ENCODE measurements at regions not wholly inside any gene's neighbourhood (a gene's known extent, or its start where the extent isn't known, plus 50 kb on each side); places are given as distances from the start of the nearest gene placed in this dataset.

GRCh38 chr13:66208589-66208988 is 1021.5 kb downstream of the PCDH9 start:
- H3K4me3 ChIP-seq (replicated peaks in 1 of 3; ENCODE audit: insufficient read depth in 1 of 3, low read depth in 1 of 3, low read length in 3 of 3) = no peak overlapping the region
- no peaks in the 10 kb centered on the region for H3K27me3 ChIP-seq (ENCODE audit: control insufficient read depth in 2 of 2, insufficient read depth in 2 of 2, low read length in 2 of 2)
- H3K27ac ChIP-seq (ENCODE audit: insufficient read depth, low read depth, low read length) = no peak overlapping the region
- no peak for FAIRE-seq
- intact Hi-C loops (cut with micrococcal nuclease) (no loop called here), dilution Hi-C loops (cut with MboI; ENCODE audit: extremely low pct_ligation_motif_present, low sequenced_read_pairs) (no loop called here)
- H4K20me1 ChIP-seq (replicated peaks; ENCODE audit: control insufficient read depth, extremely low read depth, insufficient read depth, low read length) = no peaks in the 10 kb centered on the region
- TF ChIP-seq JUN (IDR thresholded peaks at IDR 0.05; ENCODE audit: borderline replicate concordance, insufficient read depth, insufficient read length, low read depth) (no peak), EZH2 (IDR thresholded peaks at IDR 0.05; ENCODE audit: borderline replicate concordance, low read depth, low read length, severe bottlenecking) (no peak), CTCF (IDR thresholded peaks at IDR 0.05; ENCODE audit: extremely low read depth in 1 of 2, insufficient read depth in 1 of 2, low read depth in 1 of 2, low read length in 2 of 2) (no peak), POLR2A (IDR thresholded peaks at IDR 0.05; ENCODE audit: low read depth, low read length) (no peak), FOS (IDR thresholded peaks at IDR 0.05; ENCODE audit: borderline replicate concordance, insufficient read depth, low read length) (no peak), MYC (IDR thresholded peaks at IDR 0.05; ENCODE audit: low read depth, low read length) (no peak)
- H3K9me3 ChIP-seq (replicated peaks; ENCODE audit: control insufficient read depth, insufficient read depth, low read length) = no peaks in the 10 kb centered on the region
- no peak overlapping the region for H3K4me2 ChIP-seq (ENCODE audit: insufficient read depth, low read length)
- BruUV-seq (replicated peaks) = no TSS peak
- H3K4me1 ChIP-seq (ENCODE audit: control insufficient read depth, extremely low read depth, insufficient read depth, low read length) = no peaks in the 10 kb centered on the region
- DNase-seq (ENCODE audit: low read depth, low spot score) = no peak
- H3K9me1 ChIP-seq (replicated peaks; ENCODE audit: control insufficient read depth, extremely low read depth, insufficient read depth, low read length) = no peaks in the 10 kb centered on the region
- no peaks in the 10 kb centered on the region for H3K36me3 ChIP-seq (ENCODE audit: control insufficient read depth in 2 of 2, extremely low read depth in 1 of 2, insufficient read depth in 2 of 2, low read length in 2 of 2)
- POLR2A ChIA-PET = no interaction called here
- CTCF ChIA-PET = no interaction called here
- H3K79me2 ChIP-seq (ENCODE audit: control insufficient read depth, insufficient read depth, low read length) = no peaks in the 10 kb centered on the region
- H2AFZ ChIP-seq (ENCODE audit: low read depth, low read length) = no peak overlapping the region
- no peak overlapping the region for H3K9ac ChIP-seq (replicated peaks; ENCODE audit: extremely low read depth, insufficient read depth, low read length)

- Histone ChIP-seq H3K4me2 (ENCODE audit: insufficient read depth, low read length) (no peak overlapping the region), H3K9me1 (replicated peaks; ENCODE audit: control insufficient read depth, extremely low read depth, insufficient read depth, low read length) (no peaks in the 10 kb centered on the region), H3K27me3 (ENCODE audit: control insufficient read depth in 2 of 2, insufficient read depth in 2 of 2, low read length in 2 of 2) (no peaks in the 10 kb centered on the region), H3K9ac (replicated peaks; ENCODE audit: extremely low read depth, insufficient read depth, low read length) (no peak overlapping the region), H3K36me3 (ENCODE audit: control insufficient read depth in 2 of 2, extremely low read depth in 1 of 2, insufficient read depth in 2 of 2, low read length in 2 of 2) (no peaks in the 10 kb centered on the region), H3K79me2 (ENCODE audit: control insufficient read depth, insufficient read depth, low read length) (no peaks in the 10 kb centered on the region), H2AFZ (ENCODE audit: low read depth, low read length) (no peak overlapping the region), H3K9me3 (replicated peaks; ENCODE audit: control insufficient read depth, insufficient read depth, low read length) (no peaks in the 10 kb centered on the region), H4K20me1 (replicated peaks; ENCODE audit: control insufficient read depth, extremely low read depth, insufficient read depth, low read length) (no peaks in the 10 kb centered on the region), H3K4me3 (replicated peaks in 1 of 3; ENCODE audit: insufficient read depth in 1 of 3, low read depth in 1 of 3, low read length in 3 of 3) (no peak overlapping the region), H3K27ac (ENCODE audit: insufficient read depth, low read depth, low read length) (no peak overlapping the region), H3K4me1 (ENCODE audit: control insufficient read depth, extremely low read depth, insufficient read depth, low read length) (no peaks in the 10 kb centered on the region)
- CTCF ChIA-PET = no interaction called here
- FAIRE-seq (no peak), DNase-seq (ENCODE audit: low read depth, low spot score) (no peak)
- dilution Hi-C loops (cut with MboI; ENCODE audit: extremely low pct_ligation_motif_present, low sequenced_read_pairs) (no loop called here), intact Hi-C loops (cut with micrococcal nuclease) (no loop called here)
- BruUV-seq (replicated peaks) = no TSS peak
- POLR2A ChIA-PET = no interaction called here
- no peak for TF ChIP-seq GATA2 (IDR thresholded peaks at IDR 0.05; ENCODE audit: insufficient read depth, insufficient read length, low read depth, low read length)
- no peak for TF ChIP-seq MYC (IDR thresholded peaks at IDR 0.05; ENCODE audit: low read depth, low read length)
- no peak for TF ChIP-seq MAX (IDR thresholded peaks at IDR 0.05; ENCODE audit: insufficient read depth, insufficient read length)
- TF ChIP-seq CTCF (IDR thresholded peaks at IDR 0.05; ENCODE audit: extremely low read depth in 1 of 2, insufficient read depth in 1 of 2, low read depth in 1 of 2, low read length in 2 of 2) = no peak
- TF ChIP-seq EZH2 (IDR thresholded peaks at IDR 0.05; ENCODE audit: borderline replicate concordance, low read depth, low read length, severe bottlenecking) = no peak
- no peak for TF ChIP-seq POLR2A (IDR thresholded peaks at IDR 0.05; ENCODE audit: low read depth, low read length)
- no peak for TF ChIP-seq FOS (IDR thresholded peaks at IDR 0.05; ENCODE audit: borderline replicate concordance, insufficient read depth, low read length)
- no peak for TF ChIP-seq JUN (IDR thresholded peaks at IDR 0.05; ENCODE audit: borderline replicate concordance, insufficient read depth, insufficient read length, low read depth)
- TF ChIP-seq POLR2AphosphoS5 (IDR thresholded peaks at IDR 0.05; ENCODE audit: insufficient read depth, low read depth, low read length) = no peak
Observed at GRCh38 chr13:66207610-66208009, 1022.5 kb downstream of the PCDH9 start.

Measured in endothelial cell of umbilical vein (primary cell).